OCI-LY3 (cell line): ENCODE measurements at regions not wholly inside any gene's neighbourhood (a gene's known extent, or its start where the extent isn't known, plus 50 kb on each side); places are given as distances from the start of the nearest gene placed in this dataset.

Experiments
- H2AFZ ChIP-seq: fragments of 200-600, 300-600 bp; shearing (Covaris generic); 2 replicates; pipeline ENCODE4 v1.6.0; 2014; ENCODE audit warnings: antibody characterized with exemption, low read depth, low read length
- H3K27ac ChIP-seq: fragments of 200-600, 300-600 bp; sonication (generic); 2 replicates; pipeline ENCODE4 v1.5.1; 2014; ENCODE audit warnings: mild to moderate bottlenecking, low read length, moderate library complexity, mixed read lengths
- H3K27me3 ChIP-seq: fragments of 200-600, 300-600 bp; sonication (generic); 2 replicates; pipeline ENCODE4 v1.6.1; 2014; ENCODE audit warnings: low read depth, low read length, mixed read lengths
- H3K36me3 ChIP-seq: fragments of 200-600, 300-600 bp; sonication (generic); replicated peaks from 2 replicates; pipeline ENCODE3; 2014; ENCODE audit warnings: low read depth, low read length, mixed read lengths
- H3K4me1 ChIP-seq: fragments of 300-600, 200-600 bp; sonication (generic); 2 replicates; pipeline ENCODE4 v1.6.1; 2014; ENCODE audit warnings: low read length, mixed read lengths
- H3K4me2 ChIP-seq: fragments of 200-600, 300-600 bp; sonication (generic); 2 replicates; pipeline ENCODE4 v1.6.1; 2014; ENCODE audit warnings: low read length, mixed read lengths
- H3K4me3 ChIP-seq: fragments of 300-600, 200-600 bp; sonication (generic); 2 replicates; pipeline ENCODE4 v1.5.1; 2014; ENCODE audit warnings: antibody characterized with exemption, mild to moderate bottlenecking, low read length, moderate library complexity
- H3K79me2 ChIP-seq: fragments of 300-600, 200-600 bp; shearing (Covaris generic); 2 replicates; pipeline ENCODE4 v1.6.1; 2014; ENCODE audit warnings: mild to moderate bottlenecking, low read length, mixed read lengths
- H3K9ac ChIP-seq: fragments of 300-600, 200-600 bp; shearing (Covaris generic); 2 replicates; pipeline ENCODE4 v1.6.0; 2014; ENCODE audit warnings: mild to moderate bottlenecking, low read length, moderate library complexity
- H3K9me3 ChIP-seq: fragments of 200-600, 300-600 bp; shearing (Covaris generic); 2 replicates; pipeline ENCODE4 v1.6.1; 2014; ENCODE audit warnings: low read length, mixed read lengths; ENCODE audit not compliant: insufficient read depth
- H4K20me1 ChIP-seq: fragments of 200-600, 300-600 bp; sonication (generic); 2 replicates; pipeline ENCODE4 v1.6.1; 2016; ENCODE audit warnings: low read length, mixed read lengths; ENCODE audit not compliant: insufficient read depth
- EZH2phosphoT487 ChIP-seq: fragments of 200-600 bp; shearing (Covaris generic); IDR thresholded peaks from 2 replicates; pipeline ENCODE4 v1.6.1; 2018; ENCODE audit warnings: antibody characterized with exemption, mixed run types, low read depth
- TF ChIP-seq, protein P1 (sequence below): fragments of 200-600, 300-600 bp; sonication (generic); IDR thresholded peaks from 2 replicates; pipeline ENCODE4 v1.5.1; 2014; ENCODE audit warnings: antibody characterized with exemption, low read length, low read depth

DNA sequence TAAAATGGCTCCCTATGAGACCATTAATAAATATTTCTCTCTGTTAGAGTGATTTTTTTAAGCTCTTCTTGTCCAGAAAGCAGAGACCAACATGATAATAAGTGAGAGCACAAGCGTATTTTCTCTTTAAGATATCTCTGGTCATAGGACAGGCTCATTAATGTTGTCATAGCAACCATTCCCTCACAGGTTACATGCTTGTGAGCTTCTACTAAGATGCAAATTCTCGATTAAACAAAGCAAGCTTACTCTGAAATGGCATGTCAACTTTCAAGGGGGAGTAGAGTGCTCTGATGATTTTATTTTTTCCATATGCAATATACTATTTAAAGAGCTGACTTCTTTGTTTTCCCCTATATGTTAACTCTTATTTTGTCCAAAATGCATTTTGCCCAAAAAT lies 487.2 kb upstream of the LCORL start:
- H3K4me1 ChIP-seq: no peaks in the 10 kb centered on the region
- no peak overlapping the region for H3K4me3 ChIP-seq
- H3K9ac ChIP-seq: no peak overlapping the region
- no peaks in the 10 kb centered on the region for H4K20me1 ChIP-seq
- no peaks in the 10 kb centered on the region for H3K9me3 ChIP-seq
- H3K27ac ChIP-seq: no peak overlapping the region
- TF ChIP-seq, protein P1, sequence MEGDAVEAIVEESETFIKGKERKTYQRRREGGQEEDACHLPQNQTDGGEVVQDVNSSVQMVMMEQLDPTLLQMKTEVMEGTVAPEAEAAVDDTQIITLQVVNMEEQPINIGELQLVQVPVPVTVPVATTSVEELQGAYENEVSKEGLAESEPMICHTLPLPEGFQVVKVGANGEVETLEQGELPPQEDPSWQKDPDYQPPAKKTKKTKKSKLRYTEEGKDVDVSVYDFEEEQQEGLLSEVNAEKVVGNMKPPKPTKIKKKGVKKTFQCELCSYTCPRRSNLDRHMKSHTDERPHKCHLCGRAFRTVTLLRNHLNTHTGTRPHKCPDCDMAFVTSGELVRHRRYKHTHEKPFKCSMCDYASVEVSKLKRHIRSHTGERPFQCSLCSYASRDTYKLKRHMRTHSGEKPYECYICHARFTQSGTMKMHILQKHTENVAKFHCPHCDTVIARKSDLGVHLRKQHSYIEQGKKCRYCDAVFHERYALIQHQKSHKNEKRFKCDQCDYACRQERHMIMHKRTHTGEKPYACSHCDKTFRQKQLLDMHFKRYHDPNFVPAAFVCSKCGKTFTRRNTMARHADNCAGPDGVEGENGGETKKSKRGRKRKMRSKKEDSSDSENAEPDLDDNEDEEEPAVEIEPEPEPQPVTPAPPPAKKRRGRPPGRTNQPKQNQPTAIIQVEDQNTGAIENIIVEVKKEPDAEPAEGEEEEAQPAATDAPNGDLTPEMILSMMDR: no peak
- TF ChIP-seq EZH2phosphoT487: no peak
- H3K79me2 ChIP-seq: no peaks in the 10 kb centered on the region
- no peaks in the 10 kb centered on the region for H3K36me3 ChIP-seq
- no peaks in the 10 kb centered on the region; the same call in 1 of the 2 replicates for H3K27me3 ChIP-seq
- H3K4me2 ChIP-seq: no peak overlapping the region
- no peak overlapping the region for H2AFZ ChIP-seq

DNA sequence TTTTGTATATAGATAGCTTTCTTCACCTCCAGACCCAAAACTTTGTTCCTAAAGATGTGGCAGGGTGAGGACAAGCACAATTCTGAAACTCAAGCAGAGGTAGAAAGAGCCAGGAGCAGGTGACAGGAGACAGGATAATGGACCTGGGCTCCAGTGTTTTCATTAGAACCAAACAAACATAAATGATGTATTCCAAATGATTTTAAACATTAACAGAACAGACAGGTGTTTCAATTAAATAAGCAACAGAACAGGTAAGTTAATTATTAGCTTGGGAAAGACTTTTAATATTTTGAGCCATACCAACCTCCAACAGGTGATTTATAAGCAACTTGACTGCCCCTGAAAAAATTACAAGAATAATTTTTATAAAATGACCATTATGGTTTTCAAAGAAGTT lies 459.4 kb upstream of the LCORL start:
- H3K36me3 ChIP-seq: no peaks in the 10 kb centered on the region
- H3K4me2 ChIP-seq: no peak overlapping the region
- H3K9me3 ChIP-seq: no peaks in the 10 kb centered on the region
- no peak overlapping the region for H3K4me3 ChIP-seq
- peaks cover 4% of the 10 kb centered on the region; the same call in 1 of the 2 replicates for H3K4me1 ChIP-seq
- no peaks in the 10 kb centered on the region for H3K79me2 ChIP-seq
- H3K27ac ChIP-seq: no peak overlapping the region
- no peak overlapping the region for H2AFZ ChIP-seq
- H4K20me1 ChIP-seq: no peaks in the 10 kb centered on the region
- no peaks in the 10 kb centered on the region for H3K27me3 ChIP-seq
- H3K9ac ChIP-seq: no peak overlapping the region
- no peak for TF ChIP-seq EZH2phosphoT487
- TF ChIP-seq, protein P1: no peak

DNA sequence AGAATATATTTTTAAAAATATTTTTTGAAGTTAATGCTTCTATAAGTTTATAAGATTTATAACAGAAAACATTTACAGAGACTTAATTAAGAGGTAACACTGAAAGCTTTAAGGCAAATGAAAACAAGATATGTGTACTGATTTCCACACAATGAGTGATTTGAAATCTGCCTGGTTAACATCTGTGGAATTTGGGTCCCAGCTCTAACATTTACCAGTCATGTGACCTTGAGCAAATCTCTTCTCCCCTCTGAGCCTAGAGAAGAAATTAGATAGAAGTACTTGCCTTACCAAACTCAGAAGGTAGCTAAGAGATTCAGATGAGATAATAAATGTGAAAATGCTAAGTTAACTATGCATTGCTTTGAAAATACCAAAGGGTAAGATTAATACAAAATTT lies 458.8 kb upstream of the LCORL start:
- no peaks in the 10 kb centered on the region for H3K36me3 ChIP-seq
- TF ChIP-seq EZH2phosphoT487: no peak
- TF ChIP-seq, protein P1: no peak
- no peaks in the 10 kb centered on the region for H3K79me2 ChIP-seq
- no peak overlapping the region for H3K9ac ChIP-seq
- H4K20me1 ChIP-seq: no peaks in the 10 kb centered on the region
- no peaks in the 10 kb centered on the region for H3K9me3 ChIP-seq
- H3K4me1 ChIP-seq: peaks cover 4% of the 10 kb centered on the region; the same call in 1 of the 2 replicates
- H3K4me3 ChIP-seq: no peak overlapping the region
- H3K27ac ChIP-seq: no peak overlapping the region
- H3K4me2 ChIP-seq: no peak overlapping the region
- no peak overlapping the region for H2AFZ ChIP-seq
- no peaks in the 10 kb centered on the region for H3K27me3 ChIP-seq

DNA sequence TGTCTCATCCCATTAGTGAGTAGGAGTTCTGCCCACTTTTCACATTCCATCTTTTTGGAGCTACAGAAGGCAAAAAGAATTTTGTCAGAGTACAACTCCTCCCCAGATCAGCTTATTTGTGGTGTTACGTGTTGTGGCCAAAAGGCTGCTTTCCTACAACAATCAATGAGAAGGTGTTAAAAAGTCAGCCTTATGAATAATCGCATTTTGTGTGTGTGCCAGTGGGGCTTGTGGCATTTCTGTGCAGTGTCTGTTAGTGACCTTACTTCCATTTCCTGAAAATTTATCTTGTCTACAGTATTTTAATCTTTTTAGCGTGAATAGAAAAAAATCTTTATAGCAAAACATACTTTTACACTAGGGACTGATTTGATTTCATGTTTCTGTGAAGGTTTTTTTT lies 458.3 kb upstream of the LCORL start:
- H3K36me3 ChIP-seq: no peaks in the 10 kb centered on the region

More for the DNA sequence above, 458.3 kb upstream of the LCORL start:
- TF ChIP-seq, protein P1: no peak
- no peak for TF ChIP-seq EZH2phosphoT487
- Histone ChIP-seq H3K27me3 (no peaks in the 10 kb centered on the region), H3K79me2 (no peaks in the 10 kb centered on the region), H3K4me3 (no peak overlapping the region), H3K4me2 (no peak overlapping the region), H3K9ac (no peak overlapping the region), H2AFZ (no peak overlapping the region), H3K4me1 (peaks cover 4% of the 10 kb centered on the region; the same call in 1 of the 2 replicates), H3K9me3 (no peaks in the 10 kb centered on the region), H4K20me1 (no peaks in the 10 kb centered on the region), H3K27ac (no peak overlapping the region)
